ENCODE measurements at regions not wholly inside any gene's neighbourhood (a gene's known extent, or its start where the extent isn't known, plus 50 kb on each side); places are given as distances from the start of the nearest gene placed in this dataset.

DNA sequence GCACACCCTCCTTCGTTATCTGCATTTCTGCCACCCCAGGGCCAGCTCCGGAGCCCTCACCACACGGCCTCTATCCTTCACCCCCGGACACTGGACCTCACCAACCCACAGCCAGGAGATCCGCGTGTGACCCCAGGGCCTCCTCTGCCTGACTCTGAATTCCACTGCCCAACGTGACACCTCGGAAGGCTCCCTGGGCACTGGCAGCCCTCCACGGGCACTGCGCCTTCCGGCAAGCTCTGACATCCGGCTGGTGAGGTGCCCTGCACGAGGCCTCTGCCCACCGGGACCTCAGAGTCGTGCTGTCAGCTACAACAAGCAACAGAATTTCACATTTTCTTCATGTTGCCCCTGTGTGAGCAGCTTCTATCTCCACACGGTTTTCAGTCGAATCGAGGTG is 148.3 kb downstream of the CRYBB2 start:
- TF ChIP-seq, protein P1, sequence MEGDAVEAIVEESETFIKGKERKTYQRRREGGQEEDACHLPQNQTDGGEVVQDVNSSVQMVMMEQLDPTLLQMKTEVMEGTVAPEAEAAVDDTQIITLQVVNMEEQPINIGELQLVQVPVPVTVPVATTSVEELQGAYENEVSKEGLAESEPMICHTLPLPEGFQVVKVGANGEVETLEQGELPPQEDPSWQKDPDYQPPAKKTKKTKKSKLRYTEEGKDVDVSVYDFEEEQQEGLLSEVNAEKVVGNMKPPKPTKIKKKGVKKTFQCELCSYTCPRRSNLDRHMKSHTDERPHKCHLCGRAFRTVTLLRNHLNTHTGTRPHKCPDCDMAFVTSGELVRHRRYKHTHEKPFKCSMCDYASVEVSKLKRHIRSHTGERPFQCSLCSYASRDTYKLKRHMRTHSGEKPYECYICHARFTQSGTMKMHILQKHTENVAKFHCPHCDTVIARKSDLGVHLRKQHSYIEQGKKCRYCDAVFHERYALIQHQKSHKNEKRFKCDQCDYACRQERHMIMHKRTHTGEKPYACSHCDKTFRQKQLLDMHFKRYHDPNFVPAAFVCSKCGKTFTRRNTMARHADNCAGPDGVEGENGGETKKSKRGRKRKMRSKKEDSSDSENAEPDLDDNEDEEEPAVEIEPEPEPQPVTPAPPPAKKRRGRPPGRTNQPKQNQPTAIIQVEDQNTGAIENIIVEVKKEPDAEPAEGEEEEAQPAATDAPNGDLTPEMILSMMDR (IDR thresholded peaks at IDR 0.05; ENCODE audit: low read depth, low read length, poor library complexity, severe bottlenecking), result no peak
- no peak for TF ChIP-seq EZH2phosphoT487 (IDR thresholded peaks at IDR 0.05; ENCODE audit: borderline replicate concordance, low read length)

DNA sequence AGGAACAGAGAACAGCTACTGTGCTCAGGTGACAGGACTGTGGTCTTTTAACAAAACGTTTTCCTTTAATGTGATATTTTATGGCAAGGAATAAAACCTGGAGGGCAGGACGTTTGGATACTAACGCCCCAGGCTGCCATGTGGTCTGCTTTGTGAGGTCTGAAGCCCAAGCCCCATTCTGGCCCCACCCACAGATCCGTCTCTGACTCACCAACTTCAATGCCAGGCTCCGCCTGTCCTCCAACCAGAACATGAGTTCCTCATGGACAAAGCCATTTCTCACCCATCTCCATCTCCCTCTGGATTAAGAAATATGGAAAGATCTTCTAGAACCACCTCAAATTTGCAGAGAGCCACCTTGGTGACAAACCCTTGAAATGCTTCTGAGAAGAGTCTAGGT is 148.8 kb downstream of the CRYBB2 start:
- TF ChIP-seq, protein P1 (IDR thresholded peaks at IDR 0.05; ENCODE audit: low read depth, low read length, poor library complexity, severe bottlenecking), result no peak
- TF ChIP-seq EZH2phosphoT487 (IDR thresholded peaks at IDR 0.05; ENCODE audit: borderline replicate concordance, low read length), result no peak
- peaks cover 4% of the 10 kb centered on the region; the same call in 1 of the 2 replicates for H4K20me1 ChIP-seq (ENCODE audit: control insufficient read depth, insufficient read depth, low read depth, low read length)
- no peaks in the 10 kb centered on the region for H3K36me3 ChIP-seq (ENCODE audit: control insufficient read depth, low read length)
- peaks cover 11% of the 10 kb centered on the region for H3K4me1 ChIP-seq (ENCODE audit: control insufficient read depth, low read length)
- H3K4me2 ChIP-seq (ENCODE audit: low read length), result no peak overlapping the region
- H3K27me3 ChIP-seq (ENCODE audit: control insufficient read depth, low read length), result no peaks in the 10 kb centered on the region
- peaks cover 18% of the 10 kb centered on the region for H3K79me2 ChIP-seq (ENCODE audit: control insufficient read depth, low read length)
- no peaks in the 10 kb centered on the region for H3F3A ChIP-seq (ENCODE audit: control insufficient read depth, insufficient read depth)
- no peaks in the 10 kb centered on the region for H3K9me3 ChIP-seq (ENCODE audit: control insufficient read depth, insufficient read depth, low read length)
- no peak overlapping the region for H3K27ac ChIP-seq (ENCODE audit: low read depth, low read length)
- no peaks in the 10 kb centered on the region for H3K9me2 ChIP-seq (replicated peaks; ENCODE audit: control insufficient read depth, low read length)
- no peak overlapping the region for H3K4me3 ChIP-seq (ENCODE audit: low read length)

More for the DNA sequence above, 148.3 kb downstream of the CRYBB2 start:
- Histone ChIP-seq H3K27me3 (ENCODE audit: control insufficient read depth, low read length) (no peaks in the 10 kb centered on the region), H3K9me3 (ENCODE audit: control insufficient read depth, insufficient read depth, low read length) (no peaks in the 10 kb centered on the region), H3K4me2 (ENCODE audit: low read length) (no peak overlapping the region), H3K4me1 (ENCODE audit: control insufficient read depth, low read length) (peaks cover 11% of the 10 kb centered on the region), H4K20me1 (ENCODE audit: control insufficient read depth, insufficient read depth, low read depth, low read length) (peaks cover 4% of the 10 kb centered on the region; the same call in 1 of the 2 replicates), H3K4me3 (ENCODE audit: low read length) (no peak overlapping the region), H3K79me2 (ENCODE audit: control insufficient read depth, low read length) (peaks cover 21% of the 10 kb centered on the region), H3K27ac (ENCODE audit: low read depth, low read length) (no peak overlapping the region), H3F3A (ENCODE audit: control insufficient read depth, insufficient read depth) (no peaks in the 10 kb centered on the region), H3K36me3 (ENCODE audit: control insufficient read depth, low read length) (no peaks in the 10 kb centered on the region), H3K9me2 (replicated peaks; ENCODE audit: control insufficient read depth, low read length) (no peaks in the 10 kb centered on the region)

DNA sequence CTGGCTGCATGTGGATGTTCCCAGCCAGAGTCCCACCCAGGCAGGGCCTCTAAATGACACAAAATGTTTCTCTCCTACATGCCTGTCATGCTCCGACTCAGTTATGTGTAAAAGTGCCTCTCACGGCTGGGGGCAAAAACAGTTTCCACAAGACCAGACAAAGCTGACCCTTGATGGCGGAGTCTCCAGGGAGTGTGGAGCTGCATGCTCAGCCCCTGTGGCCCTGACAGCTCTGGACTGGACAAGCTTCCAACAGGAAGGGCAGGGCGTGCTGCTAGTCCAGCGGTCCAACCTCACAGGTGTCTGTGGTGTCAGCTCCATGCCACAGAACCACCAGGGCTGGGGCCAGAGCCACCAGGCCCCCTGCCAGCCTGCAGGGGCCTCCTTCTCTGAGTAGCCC is 149.6 kb downstream of the CRYBB2 start:
- Histone ChIP-seq H3K79me2 (ENCODE audit: control insufficient read depth, low read length) (peaks cover 18% of the 10 kb centered on the region), H3K4me3 (ENCODE audit: low read length) (no peak overlapping the region), H3K4me1 (ENCODE audit: control insufficient read depth, low read length) (peaks cover 11% of the 10 kb centered on the region), H3K9me2 (replicated peaks; ENCODE audit: control insufficient read depth, low read length) (no peaks in the 10 kb centered on the region), H3K36me3 (ENCODE audit: control insufficient read depth, low read length) (no peaks in the 10 kb centered on the region), H4K20me1 (ENCODE audit: control insufficient read depth, insufficient read depth, low read depth, low read length) (peaks cover 4% of the 10 kb centered on the region; the same call in 1 of the 2 replicates), H3K27me3 (ENCODE audit: control insufficient read depth, low read length) (no peaks in the 10 kb centered on the region), H3K4me2 (ENCODE audit: low read length) (no peak overlapping the region), H3K27ac (ENCODE audit: low read depth, low read length) (no peak overlapping the region), H3K9me3 (ENCODE audit: control insufficient read depth, insufficient read depth, low read length) (no peaks in the 10 kb centered on the region), H3F3A (ENCODE audit: control insufficient read depth, insufficient read depth) (no peaks in the 10 kb centered on the region)
- no peak for TF ChIP-seq EZH2phosphoT487 (IDR thresholded peaks at IDR 0.05; ENCODE audit: borderline replicate concordance, low read length)
- TF ChIP-seq, protein P1 (IDR thresholded peaks at IDR 0.05; ENCODE audit: low read depth, low read length, poor library complexity, severe bottlenecking), result no peak
